ENCODE measurements at regions not wholly inside any gene's neighbourhood (a gene's known extent, or its start where the extent isn't known, plus 50 kb on each side); places are given as distances from the start of the nearest gene placed in this dataset.

DNA sequence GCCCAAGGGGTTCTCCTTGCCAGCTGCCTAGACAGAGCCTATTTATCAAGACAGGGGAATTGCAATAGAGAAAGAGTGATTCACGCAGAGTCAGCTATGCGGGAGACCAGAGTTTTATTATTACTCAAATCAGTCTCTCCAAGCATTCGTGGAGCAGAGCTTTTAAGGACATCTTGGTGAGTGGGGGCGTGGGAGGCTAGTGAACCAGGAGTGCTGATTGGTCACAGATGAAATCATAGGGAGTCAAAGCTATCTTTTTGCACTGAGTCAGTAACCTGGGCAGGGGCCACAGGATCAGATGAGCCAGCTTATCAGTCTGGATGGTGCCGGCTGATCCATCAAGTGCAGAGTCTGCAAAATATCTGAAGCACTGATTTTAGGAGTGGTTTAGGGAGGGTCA is 64.8 kb upstream of the MRPS6 start:
- TF ChIP-seq BHLHE40 (IDR thresholded peaks at IDR 0.05; ENCODE audit: borderline replicate concordance) (no peak), NFRKB (IDR thresholded peaks at IDR 0.05) (no peak), FOXK2 (IDR thresholded peaks at IDR 0.05) (no peak), FOXM1 (IDR thresholded peaks at IDR 0.05; ENCODE audit: borderline replicate concordance) (no peak), SP1 (IDR thresholded peaks at IDR 0.05) (no peak), ZNF384 (IDR thresholded peaks at IDR 0.05) (no peak), SUZ12 (IDR thresholded peaks at IDR 0.05) (no peak), ELF4 (IDR thresholded peaks at IDR 0.05) (no peak), CTBP1 (IDR thresholded peaks at IDR 0.05; ENCODE audit: borderline replicate concordance) (no peak), LEF1 (IDR thresholded peaks at IDR 0.05; ENCODE audit: borderline replicate concordance) (no peak), HDGF (IDR thresholded peaks at IDR 0.05; ENCODE audit: borderline replicate concordance) (no peak), ARNT (IDR thresholded peaks at IDR 0.05) (no peak), TARDBP (IDR thresholded peaks at IDR 0.05) (no peak)
- TF ChIP-seq, protein P1, sequence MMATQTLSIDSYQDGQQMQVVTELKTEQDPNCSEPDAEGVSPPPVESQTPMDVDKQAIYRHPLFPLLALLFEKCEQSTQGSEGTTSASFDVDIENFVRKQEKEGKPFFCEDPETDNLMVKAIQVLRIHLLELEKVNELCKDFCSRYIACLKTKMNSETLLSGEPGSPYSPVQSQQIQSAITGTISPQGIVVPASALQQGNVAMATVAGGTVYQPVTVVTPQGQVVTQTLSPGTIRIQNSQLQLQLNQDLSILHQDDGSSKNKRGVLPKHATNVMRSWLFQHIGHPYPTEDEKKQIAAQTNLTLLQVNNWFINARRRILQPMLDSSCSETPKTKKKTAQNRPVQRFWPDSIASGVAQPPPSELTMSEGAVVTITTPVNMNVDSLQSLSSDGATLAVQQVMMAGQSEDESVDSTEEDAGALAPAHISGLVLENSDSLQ (IDR thresholded peaks at IDR 0.05), result no peak
